IMR-90 (cell line): ENCODE measurements at regions not wholly inside any gene's neighbourhood (a gene's known extent, or its start where the extent isn't known, plus 50 kb on each side); places are given as distances from the start of the nearest gene placed in this dataset.

ENCODE experiments used
- ATAC-seq: fragments of 200-7000 bp; cut with Tn5 transposase; 2 replicates; pipeline ENCODE4 v1.9.1; 2020; ENCODE audit warnings: low read depth, mild to moderate bottlenecking, moderate library complexity
- BruUV-seq: library from RNA; stranded (reverse); fragments of 400-500 nt; replicated peaks from 2 replicates; lab custom pipeline; 2021; lab: Mats Ljungman, UMichigan
- CTCF ChIA-PET: fragments of 300-600 bp; formaldehyde crosslinking; extraction: SDS; loops from one replicate; lab custom pipeline; 2021; ENCODE audit warnings: antibody characterized with exemption; lab: Yijun Ruan, JAX
- POLR2A ChIA-PET: fragments of 300-600 bp; sonication (Branson Sonifier 250); formaldehyde crosslinking; loops from one replicate; lab custom pipeline; 2022; ENCODE audit warnings: antibody characterized with exemption; ENCODE audit not compliant: unreplicated experiment; lab: Charles Lee
- DNase-seq: peaks from one replicate; pipeline ENCODE4 v3.0.0; 2013
- H2AFZ ChIP-seq: replicated peaks from 2 replicates; pipeline ENCODE3; 2013; ENCODE audit warnings: low read length, mild to moderate bottlenecking; ENCODE audit not compliant: poor library complexity
- H2AK5ac ChIP-seq: 2 replicates; pipeline ENCODE4 v1.6.1; 2013; ENCODE audit warnings: low read depth, low read length, inconsistent platforms
- H2AK9ac ChIP-seq: replicated peaks from 2 replicates; pipeline ENCODE3; 2013; ENCODE audit warnings: mild to moderate bottlenecking, low read depth, low read length, moderate library complexity; ENCODE audit not compliant: poor library complexity
- H2BK120ac ChIP-seq: 2 replicates; pipeline ENCODE4 v1.6.1; 2013; ENCODE audit warnings: low read depth, low read length, inconsistent platforms
- H2BK15ac ChIP-seq: 3 replicates; pipeline ENCODE4 v1.6.1; 2013; ENCODE audit warnings: low read depth, low read length, inconsistent platforms
- H2BK20ac ChIP-seq: 2 replicates; pipeline ENCODE4 v1.6.1; 2013; ENCODE audit warnings: low read depth, mild to moderate bottlenecking, inconsistent platforms, low read length, moderate library complexity
- H2BK5ac ChIP-seq: 2 replicates; pipeline ENCODE4 v1.6.1; 2013; ENCODE audit warnings: mild to moderate bottlenecking, low read depth, low read length, inconsistent platforms; ENCODE audit not compliant: poor library complexity, severe bottlenecking
- H3K14ac ChIP-seq: replicated peaks from 2 replicates; pipeline ENCODE4 v1.6.1; 2013; ENCODE audit warnings: low read depth, low read length, inconsistent platforms
- H3K18ac ChIP-seq: 2 replicates; pipeline ENCODE4 v1.6.1; 2013; ENCODE audit warnings: low read depth, low read length, control low read depth
- H3K23ac ChIP-seq: 2 replicates; pipeline ENCODE4 v1.6.1; 2013; ENCODE audit warnings: low read depth, low read length, inconsistent platforms
- H3K27ac ChIP-seq: 2 replicates; pipeline ENCODE4 v1.5.1; 2013; ENCODE audit warnings: mild to moderate bottlenecking, control low read depth, low read length; ENCODE audit not compliant: insufficient read depth
- H3K27me3 ChIP-seq: 2 replicates; pipeline ENCODE4 v1.6.1; 2013; ENCODE audit warnings: low read length; ENCODE audit not compliant: control insufficient read depth, insufficient read depth
- H3K36me3 ChIP-seq: 2 replicates; pipeline ENCODE4 v1.6.1; 2013; ENCODE audit warnings: low read length, mixed read lengths; ENCODE audit not compliant: control insufficient read depth, insufficient read depth
- H3K4ac ChIP-seq: 2 replicates; pipeline ENCODE4 v1.6.1; 2013; ENCODE audit warnings: low read depth, low read length, inconsistent platforms
- H3K4me1 ChIP-seq: 2 replicates; pipeline ENCODE4 v1.6.1; 2013; ENCODE audit warnings: low read length, mixed read lengths; ENCODE audit not compliant: control insufficient read depth, insufficient read depth
- H3K4me2 ChIP-seq: 2 replicates; pipeline ENCODE4 v1.6.1; 2013; ENCODE audit warnings: low read depth, mild to moderate bottlenecking, control low read depth, low read length, moderate library complexity
- H3K4me3 ChIP-seq: 2 replicates; pipeline ENCODE4 v1.5.1; 2013; ENCODE audit warnings: low read depth, mild to moderate bottlenecking, control low read depth, low read length, moderate library complexity; ENCODE audit not compliant: insufficient read depth
- H3K56ac ChIP-seq: 2 replicates; pipeline ENCODE4 v1.6.1; 2013; ENCODE audit warnings: low read length, inconsistent platforms; ENCODE audit not compliant: insufficient read depth; ENCODE audit errors: extremely low read depth
- H3K79me1 ChIP-seq, 2 experiments: 2 replicates each; pipeline ENCODE4 v1.6.1; 2013; ENCODE audit warnings: low read length in 2 of 2, inconsistent platforms in 1 of 2, low read depth in 1 of 2
- H3K9ac ChIP-seq: 2 replicates; pipeline ENCODE4 v1.6.1; 2013; ENCODE audit warnings: low read depth, low read length, control low read depth
- H3K9me1 ChIP-seq: 2 replicates; pipeline ENCODE4 v1.6.1; 2013; ENCODE audit warnings: low read length, inconsistent platforms; ENCODE audit not compliant: insufficient read depth
- H3K9me3 ChIP-seq: 2 replicates; pipeline ENCODE4 v1.6.1; 2013; ENCODE audit warnings: low read length; ENCODE audit not compliant: control insufficient read depth, insufficient read depth
- H4K20me1 ChIP-seq: 2 replicates; pipeline ENCODE4 v1.6.1; 2013; ENCODE audit warnings: low read length, inconsistent platforms; ENCODE audit not compliant: insufficient read depth
- H4K5ac ChIP-seq: 2 replicates; pipeline ENCODE4 v1.6.1; 2013; ENCODE audit warnings: mild to moderate bottlenecking, low read depth, low read length, control low read depth
- H4K8ac ChIP-seq, 2 experiments: 2 replicates each; pipeline ENCODE4 v1.6.1; 2013; ENCODE audit warnings: low read depth in 2 of 2, low read length in 2 of 2, control low read depth in 1 of 2, inconsistent platforms in 1 of 2
- H4K91ac ChIP-seq: 2 replicates; pipeline ENCODE4 v1.6.1; 2013; ENCODE audit warnings: low read depth, low read length, inconsistent platforms; ENCODE audit not compliant: insufficient read depth
- CEBPB ChIP-seq: IDR thresholded peaks from 2 replicates; pipeline ENCODE4 v1.6.1; 2012; ENCODE audit warnings: low read depth, low read length, improper control_type of control experiment
- WGBS, 2 experiments: methylation state at CpG; one replicate each; pipeline versions ENCODE4 v1.1.5 to v1.1.7; 2013; ENCODE audit warnings: missing lambda C conversion rate in 2 of 2; ENCODE audit not compliant: insufficient read length in 1 of 2; ENCODE audit errors: extremely low coverage in 2 of 2; 5-methylcytosine and 5-hydroxymethylcytosine counted together
- dilution Hi-C: fragments of 300-500 bp; cut with HindIII; formaldehyde crosslinking; loops from one replicate; pipeline ENCODE4 v1.14.3; 2018; ENCODE audit warnings: low sequenced_read_pairs; ENCODE audit not compliant: unreplicated experiment
- in situ Hi-C: fragments of 300-500 bp; cut with MboI; formaldehyde crosslinking; loops from 3 replicates; pipeline ENCODE4 v1.14.3; 2019; ENCODE audit warnings: low sequenced_read_pairs, inconsistent platforms, mixed read lengths
- intact Hi-C: fragments of 100-400 bp; cut with micrococcal nuclease; formaldehyde crosslinking; loops from 2 replicates; pipeline ENCODE4 v1.10.0; 2022

DNA sequence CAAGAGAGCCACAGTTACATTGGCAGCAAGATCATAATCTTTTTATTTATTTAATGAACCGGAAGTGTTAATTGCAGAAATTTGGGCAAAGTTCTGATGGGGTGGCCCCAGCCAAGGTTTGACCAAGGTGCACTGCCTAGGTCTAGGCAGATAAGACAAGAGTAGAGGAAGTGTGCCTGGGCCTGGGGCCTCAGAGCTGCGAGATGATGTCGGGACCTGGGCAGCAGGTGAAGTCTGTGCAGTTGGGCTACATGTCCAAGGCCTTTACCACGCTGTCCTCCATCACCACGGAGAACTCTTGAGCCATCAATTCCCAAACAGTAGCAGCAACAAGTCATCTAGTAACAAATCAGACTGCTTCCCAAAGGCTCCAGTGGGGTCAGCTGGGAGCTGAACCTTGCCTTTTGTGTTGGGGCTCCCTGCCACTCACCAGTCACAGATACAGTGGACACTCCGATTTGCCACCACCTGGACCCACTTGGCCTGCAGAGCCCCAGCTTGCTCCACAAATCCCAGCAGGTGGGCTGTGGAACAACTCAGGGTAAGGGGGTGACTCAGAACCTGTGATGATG lies 52.5 kb upstream of the COMTD1 start:
- Histone ChIP-seq H2BK120ac (no peak overlapping the region), H3K4me1 (peaks cover 9% of the 10 kb centered on the region), H4K20me1 (no peaks in the 10 kb centered on the region), H4K91ac (no peak overlapping the region), H2AK9ac (no peak overlapping the region), H3K27me3 (peaks cover 6% of the 10 kb centered on the region), H3K4ac (no peak overlapping the region), H2AK5ac (no peak overlapping the region), H2BK20ac (no peak overlapping the region), H3K27ac (no peak overlapping the region), H3K4me2 (no peak overlapping the region), H3K9me1 (no peaks in the 10 kb centered on the region), H2BK5ac (no peak overlapping the region), H3K9me3 (peaks cover 5% of the 10 kb centered on the region), H3K23ac (no peak overlapping the region), H3K18ac (no peak overlapping the region), H3K56ac (no peak overlapping the region), H3K36me3 (no peaks in the 10 kb centered on the region), H3K4me3 (no peak overlapping the region), H2BK15ac (no peak overlapping the region), H4K5ac (no peak overlapping the region), H3K14ac (no peak overlapping the region), H3K9ac (no peak overlapping the region), H4K8ac (no peak overlapping the region), H2AFZ (no peak overlapping the region), H3K79me1 (no peaks in the 10 kb centered on the region)
- no peak for TF ChIP-seq CEBPB
- ChIA-PET POLR2A (no interaction called here), CTCF (no interaction called here)
- DNase-seq, result no peak
- no TSS peak for BruUV-seq
- in situ Hi-C loops (no loop called here), dilution Hi-C loops (no loop called here), intact Hi-C loops (no loop called here)
- 100% methylated on average over 2 of the region's 6 CpGs; no CpG with 5 or more reads in 1 of the 2 experiments for whole genome bisulfite sequencing, 2 experiments
- ATAC-seq, result no peak
